Mucosa of gallbladder (tissue), 1 donor: ENCODE measurements at regions not wholly inside any gene's neighbourhood (a gene's known extent, or its start where the extent isn't known, plus 50 kb on each side); places are given as distances from the start of the nearest gene placed in this dataset.
"Not testable (repeated sequence)": the region's sequence is repeated elsewhere in the genome, so short reads cannot be mapped to it uniquely, and the experiment has no call there.

Source experiments
- DNase-seq: peaks from one replicate; pipeline ENCODE4 v3.0.0-alpha.2; 2020; ENCODE audit warnings: low spot score
- donor health status: DM: no; HTN: no; CAD: no.

DNA sequence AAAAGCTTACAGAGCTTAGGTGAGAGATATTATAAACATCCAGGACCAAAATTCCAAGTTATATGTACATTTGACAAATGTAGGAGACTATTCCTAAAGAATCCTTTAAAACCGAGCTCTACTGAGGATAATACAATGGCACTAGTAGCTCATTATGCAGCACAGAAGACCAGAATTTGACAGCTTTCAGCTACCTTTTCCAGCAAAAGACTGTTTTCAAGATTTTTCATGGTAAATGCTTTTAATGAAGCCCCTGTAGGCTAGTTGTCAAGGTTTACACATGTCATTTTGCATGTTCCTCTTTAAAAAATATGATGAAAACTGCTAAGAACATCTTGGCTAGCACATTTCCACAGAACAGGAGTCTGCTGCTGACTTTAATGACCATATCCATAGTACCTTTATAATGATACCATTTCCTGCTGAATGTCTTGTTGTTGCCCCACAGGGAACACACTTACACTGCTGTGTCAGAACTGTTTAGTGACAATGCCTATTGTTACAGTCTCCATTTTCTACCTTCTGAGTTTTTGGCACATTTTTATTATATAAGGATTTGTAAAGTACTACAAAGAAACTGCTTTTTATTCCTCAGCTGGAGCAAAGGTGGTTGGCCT, 1382.3 kb downstream of the RAPGEF2 start:
- no peak for DNase-seq

DNA sequence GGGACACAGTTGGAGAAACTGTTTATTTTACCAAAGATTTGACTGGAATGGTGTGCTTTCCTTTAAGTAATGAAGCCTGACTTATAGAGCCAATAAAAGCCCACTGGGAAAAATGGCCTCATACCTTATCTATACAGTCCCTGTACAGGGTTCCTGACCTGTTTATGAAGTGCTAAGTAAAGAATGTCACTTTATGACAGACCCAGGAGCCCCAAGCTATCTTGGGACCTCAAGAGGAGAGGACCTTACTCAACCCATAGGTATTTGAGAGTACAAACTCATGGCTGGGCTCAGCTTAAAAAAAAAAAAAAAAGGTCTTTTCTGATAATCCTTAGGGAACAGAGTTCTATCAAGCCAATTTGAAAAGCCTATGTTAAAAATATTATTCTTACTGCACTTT, 1389.3 kb downstream of the RAPGEF2 start:
- DNase-seq, result no peak

DNA sequence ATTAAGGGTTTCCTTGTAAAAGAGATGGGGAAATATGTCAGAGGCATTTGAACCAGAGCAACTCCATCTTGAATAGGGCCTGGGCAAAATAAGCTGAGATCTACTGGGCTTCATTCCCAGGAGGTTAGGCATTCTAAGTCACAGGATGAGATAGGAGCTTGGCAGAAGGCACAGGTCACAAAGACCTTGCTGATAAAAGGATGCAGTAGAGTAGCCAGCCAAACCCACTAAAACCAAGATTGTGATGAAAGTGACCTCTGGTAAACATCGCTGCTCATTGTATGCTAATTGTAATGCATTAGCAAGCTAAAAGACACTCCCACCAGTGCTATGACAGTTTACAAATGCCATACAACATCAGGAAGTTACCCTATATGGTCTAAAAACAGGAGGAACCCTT, 1390.3 kb downstream of the RAPGEF2 start:
- DNase-seq, result no peak

GRCh38 chr4:160495356-160495755, 1392.5 kb downstream of the RAPGEF2 start:
- no peak for DNase-seq

DNA sequence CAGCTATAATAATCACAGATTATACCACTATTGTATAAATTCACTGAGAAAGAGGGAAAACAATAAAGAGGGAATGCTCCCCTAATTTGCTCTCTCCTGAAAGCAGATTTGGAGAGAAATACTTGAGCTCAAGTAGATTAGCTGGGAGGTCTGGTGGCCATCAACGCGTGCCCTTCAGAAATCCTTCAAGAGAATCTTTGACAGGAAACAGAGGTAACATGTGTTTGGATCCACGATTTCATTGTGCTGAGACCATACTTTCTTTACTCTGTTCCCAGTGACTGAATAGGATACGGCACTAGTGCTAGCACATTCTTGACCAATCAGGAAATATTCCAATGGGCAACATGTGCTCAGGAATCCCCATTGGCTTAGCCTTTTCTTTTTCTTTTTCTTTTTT, 1395.3 kb downstream of the RAPGEF2 start:
- no peak for DNase-seq

DNA sequence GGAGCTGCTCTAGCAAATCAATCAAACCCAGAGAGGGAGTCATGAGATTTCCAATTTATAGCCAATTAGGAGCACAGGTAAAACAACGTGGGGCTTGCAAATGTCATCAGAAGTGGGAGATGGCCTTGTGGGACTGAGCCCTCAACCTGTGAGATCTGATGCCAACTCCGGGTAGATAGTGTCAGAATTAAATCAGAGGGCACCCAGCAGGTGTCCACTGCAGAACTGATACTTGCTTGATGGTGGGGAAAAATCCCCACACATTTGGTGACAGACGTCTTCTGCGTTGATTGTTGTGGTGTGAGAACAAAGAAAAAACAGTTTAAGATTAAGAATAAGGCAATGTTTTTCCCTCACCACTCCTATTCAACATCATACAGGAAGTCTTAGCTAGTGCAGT, 1402.8 kb downstream of the RAPGEF2 start:
- DNase-seq, result no peak

- DNase-seq, result no peak
Observed at GRCh38 chr4:160510928-160511327, 1408.0 kb downstream of the RAPGEF2 start.

- no peak for DNase-seq
Observed at GRCh38 chr4:160514126-160514525, 1411.2 kb downstream of the RAPGEF2 start.

DNA sequence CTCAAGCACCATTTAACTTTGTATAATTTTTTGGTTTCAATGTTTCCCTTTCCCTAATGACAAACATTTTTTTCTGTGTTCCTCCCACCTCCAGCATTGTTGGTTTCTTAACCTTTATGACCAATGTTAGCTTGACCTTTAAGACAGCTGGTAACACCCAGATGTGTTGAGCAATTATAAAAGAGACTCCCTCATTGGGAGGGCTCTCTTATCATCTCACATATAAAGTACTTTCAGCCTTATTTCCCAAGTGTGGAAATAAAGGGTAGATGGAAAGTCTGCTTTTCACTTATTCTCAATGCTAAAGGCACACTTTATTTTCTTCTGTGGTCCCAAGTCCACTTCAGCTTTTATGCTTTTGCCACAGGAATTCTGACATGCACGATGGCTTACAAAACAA, 1420.4 kb downstream of the RAPGEF2 start:
- no peak for DNase-seq

GRCh38 chr4:160537681-160538080, 1434.8 kb downstream of the RAPGEF2 start:
- DNase-seq, result no peak

GRCh38 chr4:160546201-160546600, 1443.3 kb downstream of the RAPGEF2 start:
- DNase-seq, result no peak

DNA sequence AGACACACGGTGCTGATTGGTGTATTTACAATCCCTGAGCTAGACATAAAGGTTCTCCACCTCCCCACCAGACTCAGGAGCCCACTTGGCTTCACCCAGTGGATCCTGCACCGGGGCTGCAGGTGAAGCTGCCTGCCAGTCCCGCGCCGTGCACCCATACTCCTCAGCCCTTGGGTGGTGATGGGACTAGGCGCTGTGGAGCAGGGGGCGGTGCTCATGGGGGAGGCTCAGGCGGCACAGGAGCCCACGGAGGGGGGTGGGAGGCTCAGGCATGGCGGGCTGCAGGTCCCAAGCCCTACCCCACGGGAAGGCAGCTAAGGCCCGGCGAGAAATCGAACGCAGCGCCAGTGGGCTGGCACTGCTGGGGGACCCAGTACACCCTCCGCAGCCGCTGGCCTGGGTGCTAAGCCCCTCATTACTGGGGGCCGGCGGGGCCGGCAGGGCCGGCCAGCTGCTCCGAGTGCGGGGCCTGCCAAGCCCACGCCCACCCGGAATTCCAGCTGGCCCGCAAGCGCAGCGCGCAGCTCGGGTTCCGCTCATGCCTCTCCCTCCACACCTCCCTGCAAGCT, 1447.2 kb downstream of the RAPGEF2 start:
- DNase-seq, result not testable (repeated sequence)

DNA sequence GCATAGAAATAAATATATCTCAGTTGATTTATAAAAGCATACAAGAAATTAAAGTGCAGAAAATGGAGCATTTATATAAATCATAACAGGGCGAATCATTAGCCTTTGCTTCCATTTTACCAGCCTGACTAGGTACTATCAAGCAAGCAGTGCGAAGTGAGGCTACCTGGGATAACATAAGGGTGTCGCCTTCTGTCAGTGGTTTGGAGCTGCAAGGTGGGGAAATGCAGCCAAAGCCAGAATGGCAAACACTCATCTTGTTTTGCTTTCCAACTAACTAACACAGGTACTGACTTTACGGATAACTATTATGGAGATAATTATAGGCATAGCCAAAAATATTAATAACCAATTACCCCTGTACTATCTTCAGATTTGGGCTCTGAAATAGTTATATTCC, 1459.8 kb downstream of the RAPGEF2 start:
- no peak for DNase-seq

DNA sequence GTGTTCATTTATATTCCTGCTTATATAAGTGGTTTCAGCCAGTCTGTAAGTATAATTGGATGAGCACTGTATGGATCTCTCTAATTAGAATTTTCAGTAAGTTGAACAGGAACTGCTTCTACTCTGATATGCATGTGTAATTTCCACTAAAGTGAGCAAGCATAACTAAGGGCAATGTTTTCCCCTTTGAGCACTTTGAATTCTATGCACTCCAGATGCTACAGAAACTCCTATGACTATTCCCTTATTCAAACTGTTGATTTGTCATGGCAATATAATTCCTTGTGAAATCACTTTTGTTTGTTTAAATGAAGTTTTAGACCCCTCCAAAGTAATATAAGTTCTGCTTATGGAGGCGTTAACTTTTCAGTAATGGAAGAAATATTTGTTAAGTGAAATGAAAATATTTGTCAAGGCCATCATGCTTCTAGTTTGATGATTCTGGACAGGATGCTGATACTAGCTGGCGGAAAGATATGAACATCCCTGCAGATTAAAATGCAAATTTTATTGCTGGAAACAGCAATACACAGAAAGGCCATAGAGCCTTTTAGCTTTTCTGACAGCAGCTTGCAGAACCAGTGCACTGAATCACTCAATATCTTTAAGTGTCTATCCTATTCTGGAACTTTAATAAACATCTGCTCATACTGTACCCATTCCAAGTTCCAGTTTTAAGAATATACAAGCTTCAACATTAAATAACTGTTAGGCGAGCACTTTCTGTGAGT, 1460.8 kb downstream of the RAPGEF2 start:
- DNase-seq, result no peak

DNA sequence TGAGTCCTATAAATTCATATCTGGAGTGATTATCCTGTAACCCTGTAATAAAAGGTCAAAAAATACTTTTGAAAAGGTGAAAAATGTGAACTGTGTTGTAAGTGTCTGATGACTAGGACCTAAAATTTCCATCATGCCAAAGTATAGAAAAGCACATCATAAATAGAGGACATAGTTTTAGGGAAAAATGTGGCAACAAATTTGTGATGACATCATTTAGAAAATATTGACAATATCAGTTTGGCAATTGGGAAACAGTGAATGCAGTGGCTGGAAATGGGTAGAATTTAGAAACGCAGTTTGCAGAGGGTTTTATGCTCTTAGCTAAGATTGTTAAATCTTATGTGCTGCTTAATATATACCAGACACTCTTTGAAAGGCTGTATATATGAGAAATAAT, 1464.8 kb downstream of the RAPGEF2 start:
- no peak for DNase-seq

DNA sequence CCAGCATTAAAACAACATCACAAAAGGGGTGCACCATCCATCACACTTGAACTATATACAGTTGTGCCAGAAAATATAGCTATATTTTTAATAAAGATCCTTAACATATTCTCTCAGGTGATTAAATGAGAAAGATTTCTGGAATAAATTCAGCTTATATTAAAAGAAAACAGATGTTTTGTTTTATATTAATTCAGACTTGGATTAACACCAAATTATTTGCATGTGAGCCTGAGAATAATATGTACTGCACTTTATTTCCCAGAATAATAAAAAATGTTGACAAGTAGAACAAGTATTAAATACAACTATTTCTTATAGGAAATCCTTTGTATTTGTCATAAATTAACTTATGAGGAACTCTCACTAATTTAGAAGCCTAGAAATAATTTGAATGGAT, 1467.4 kb downstream of the RAPGEF2 start:
- no peak for DNase-seq

GRCh38 chr4:160574272-160574671, 1471.4 kb downstream of the RAPGEF2 start:
- DNase-seq, result not testable (repeated sequence)

- DNase-seq, result no peak
Observed at GRCh38 chr4:160580581-160580980, 1477.7 kb downstream of the RAPGEF2 start.

GRCh38 chr4:160592258-160592657, 1489.4 kb downstream of the RAPGEF2 start:
- no peak for DNase-seq

- DNase-seq, result no peak
Observed at GRCh38 chr4:160595646-160596045, 1492.8 kb downstream of the RAPGEF2 start.

GRCh38 chr4:160604541-160604940, 1501.7 kb downstream of the RAPGEF2 start:
- DNase-seq, result no peak

- DNase-seq, result no peak
Observed at GRCh38 chr4:160611181-160611580, 1508.3 kb downstream of the RAPGEF2 start.

- no peak for DNase-seq
Observed at GRCh38 chr4:160631044-160631443, 1528.2 kb downstream of the RAPGEF2 start.
